SK-MEL-5 (cell line): ENCODE measurements at regions not wholly inside any gene's neighbourhood (a gene's known extent, or its start where the extent isn't known, plus 50 kb on each side); places are given as distances from the start of the nearest gene placed in this dataset.

Source experiments
- DNase-seq: peaks from one replicate; pipeline ENCODE4 v3.0.0-alpha.2; 2016; ENCODE audit warnings: low read depth, low spot score
- in situ Hi-C: cut with HindIII; loops from 2 replicates; pipeline ENCODE4 v1.10.0; 2016; ENCODE audit warnings: low sequenced_read_pairs, high pct_unique_total_duplicates, low pct_unique_long_range_greater_than_20kb

DNA sequence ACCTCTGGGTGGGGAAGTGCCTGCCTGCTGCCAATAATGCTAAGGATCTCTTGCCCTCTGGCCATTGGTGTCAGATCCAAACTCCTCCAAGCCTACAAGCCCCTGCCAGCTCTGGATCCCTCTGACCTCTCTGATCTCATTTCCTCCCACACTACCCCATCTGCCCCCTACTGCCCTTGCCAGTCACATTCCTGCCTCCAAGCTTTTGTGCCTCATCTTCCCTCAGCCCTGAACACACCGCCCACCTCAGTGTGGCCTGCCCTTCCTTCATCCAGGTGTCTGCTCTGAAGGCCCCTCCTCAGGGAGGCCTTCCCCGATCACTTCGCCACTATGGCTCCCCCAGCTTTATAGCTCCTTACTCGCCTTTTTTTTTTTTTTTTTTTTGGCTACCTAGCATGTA is 161.0 kb upstream of the GLI2 start:
- no peak for DNase-seq
- in situ Hi-C loops: no loop called here

DNA sequence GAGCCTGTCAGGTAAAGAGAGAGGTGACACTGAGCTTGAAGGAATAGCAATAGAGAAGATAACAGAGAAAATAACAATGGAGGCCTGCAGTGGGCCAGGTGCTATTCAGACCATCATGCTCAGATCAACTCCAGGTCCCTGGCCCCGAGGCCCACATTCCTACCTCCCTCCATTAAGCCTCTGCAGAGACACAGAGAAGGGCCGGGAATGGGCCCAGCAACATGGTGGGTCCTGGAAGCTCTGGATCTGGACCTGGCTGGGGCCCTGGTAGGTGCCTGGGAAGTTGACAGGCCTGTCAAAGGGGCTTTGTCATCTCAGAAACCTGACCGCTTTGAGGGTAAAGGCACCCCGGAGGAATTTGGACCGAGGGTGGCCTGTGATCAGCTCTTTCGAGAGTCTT is 159.7 kb upstream of the GLI2 start:
- in situ Hi-C loops: no loop called here

DNA sequence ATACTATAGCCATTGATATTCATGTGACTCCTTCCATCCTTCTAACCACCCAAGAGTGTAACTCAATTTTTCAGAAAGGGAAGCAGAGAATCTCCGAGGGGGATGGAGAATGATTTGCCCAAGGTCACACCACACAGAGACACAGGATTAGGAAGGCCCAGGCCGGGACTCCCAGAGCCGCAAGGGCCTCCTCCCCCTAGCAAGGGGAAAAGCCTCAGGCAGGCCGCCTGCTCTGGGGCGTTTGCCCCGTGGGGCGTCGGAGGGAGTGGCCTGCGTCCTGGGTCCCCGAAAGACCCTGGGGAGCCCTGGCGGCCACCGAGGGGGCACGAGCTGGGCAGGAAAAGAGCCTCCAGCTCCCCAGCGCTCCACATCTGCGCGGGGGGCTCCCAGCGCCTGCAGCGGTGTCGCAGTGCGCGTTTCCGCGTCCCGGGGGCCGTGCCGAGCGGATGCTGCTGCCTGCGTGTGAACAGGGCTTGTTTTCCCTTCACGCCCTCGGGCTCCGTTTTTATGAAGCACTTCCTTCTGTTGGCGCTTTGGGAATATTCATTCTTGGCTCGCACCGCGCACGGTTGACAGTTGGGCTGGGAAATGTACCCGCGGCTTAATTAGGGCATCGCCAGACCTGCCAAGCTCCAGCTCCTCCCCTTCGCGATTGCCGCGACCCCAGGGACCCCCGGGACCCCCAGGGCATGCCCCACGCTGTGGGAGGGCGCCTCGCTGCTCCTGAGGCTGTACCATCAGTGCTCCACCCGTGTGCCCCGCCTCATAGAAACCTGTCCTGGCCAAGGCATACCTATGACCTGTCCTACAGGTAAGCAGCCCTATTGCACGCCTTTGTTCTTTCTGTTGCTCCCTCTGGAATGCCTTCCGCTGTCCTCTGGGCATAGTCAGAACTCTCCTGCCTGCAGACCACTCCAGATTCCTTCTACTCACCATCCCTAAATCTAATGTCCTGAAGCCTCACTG is 158.9 kb upstream of the GLI2 start:
- peak; percentile 45 for DNase-seq
- in situ Hi-C loops: no loop called here

More for the DNA sequence above, 159.7 kb upstream of the GLI2 start:
- DNase-seq: no peak

DNA sequence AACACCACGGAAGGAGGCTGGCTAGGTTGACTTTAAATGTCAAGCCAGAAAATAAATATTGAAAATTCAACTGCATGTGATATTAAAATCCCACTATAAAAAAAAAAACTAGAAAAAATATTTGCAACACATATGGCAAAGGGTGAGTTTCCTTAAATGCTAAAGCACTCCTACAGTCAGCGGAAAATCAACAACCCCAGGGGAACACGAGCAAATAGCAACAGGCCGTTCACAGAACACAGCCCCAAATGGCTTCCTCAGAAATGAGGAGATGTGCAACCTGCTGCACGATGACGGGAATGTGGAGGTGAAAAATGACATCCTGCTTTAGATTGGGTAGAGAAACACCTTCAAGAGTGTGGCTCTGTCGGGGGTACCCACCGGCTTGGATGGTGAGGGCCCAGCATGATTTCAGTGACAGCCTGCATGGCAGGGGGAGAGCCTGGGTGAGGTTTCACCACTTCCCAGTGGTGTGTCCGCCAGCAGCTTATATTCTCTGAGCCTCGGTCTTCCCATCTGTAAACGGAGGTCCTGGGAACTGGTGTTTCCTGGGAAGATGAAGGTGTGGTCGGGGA is 157.9 kb upstream of the GLI2 start:
- in situ Hi-C loops: no loop called here
- no peak for DNase-seq

DNA sequence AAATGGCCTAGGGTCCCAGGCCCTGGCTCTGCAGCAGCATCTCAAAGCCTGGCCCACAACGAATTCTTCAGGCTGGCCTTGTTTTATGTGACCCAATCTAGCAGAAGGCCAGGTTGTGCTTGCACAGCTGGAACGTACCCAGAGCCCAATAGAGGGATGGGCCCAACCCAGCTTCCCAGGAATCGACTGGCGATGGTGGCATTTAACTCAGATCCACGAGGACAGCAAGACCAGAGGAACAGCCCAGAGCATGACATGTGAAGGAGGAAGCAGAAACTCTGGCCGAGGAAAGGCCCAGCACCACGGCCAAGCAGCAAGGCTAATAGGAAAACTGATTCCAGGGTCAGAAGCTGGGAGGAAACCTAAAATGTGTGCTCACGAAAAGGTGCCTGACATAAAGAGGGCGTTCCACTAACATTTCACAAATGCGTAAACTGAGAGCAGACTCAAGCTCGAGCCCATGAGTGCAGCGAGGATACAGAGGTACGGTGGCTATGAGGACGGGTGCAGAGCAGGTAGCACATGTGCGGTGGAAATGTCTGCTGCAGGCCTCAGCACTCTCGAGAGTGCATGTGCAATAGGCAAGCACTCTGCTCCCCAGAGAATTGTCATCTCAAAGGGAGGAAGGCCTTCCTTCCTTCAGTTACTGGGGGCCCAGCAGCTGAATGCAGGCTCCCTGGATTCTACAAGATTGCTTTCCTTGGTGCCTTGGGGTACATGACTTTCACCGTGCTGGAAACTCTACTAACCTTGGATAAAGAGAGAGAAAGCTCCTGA is 156.9 kb upstream of the GLI2 start:
- in situ Hi-C loops: no loop called here
- no peak for DNase-seq

DNA sequence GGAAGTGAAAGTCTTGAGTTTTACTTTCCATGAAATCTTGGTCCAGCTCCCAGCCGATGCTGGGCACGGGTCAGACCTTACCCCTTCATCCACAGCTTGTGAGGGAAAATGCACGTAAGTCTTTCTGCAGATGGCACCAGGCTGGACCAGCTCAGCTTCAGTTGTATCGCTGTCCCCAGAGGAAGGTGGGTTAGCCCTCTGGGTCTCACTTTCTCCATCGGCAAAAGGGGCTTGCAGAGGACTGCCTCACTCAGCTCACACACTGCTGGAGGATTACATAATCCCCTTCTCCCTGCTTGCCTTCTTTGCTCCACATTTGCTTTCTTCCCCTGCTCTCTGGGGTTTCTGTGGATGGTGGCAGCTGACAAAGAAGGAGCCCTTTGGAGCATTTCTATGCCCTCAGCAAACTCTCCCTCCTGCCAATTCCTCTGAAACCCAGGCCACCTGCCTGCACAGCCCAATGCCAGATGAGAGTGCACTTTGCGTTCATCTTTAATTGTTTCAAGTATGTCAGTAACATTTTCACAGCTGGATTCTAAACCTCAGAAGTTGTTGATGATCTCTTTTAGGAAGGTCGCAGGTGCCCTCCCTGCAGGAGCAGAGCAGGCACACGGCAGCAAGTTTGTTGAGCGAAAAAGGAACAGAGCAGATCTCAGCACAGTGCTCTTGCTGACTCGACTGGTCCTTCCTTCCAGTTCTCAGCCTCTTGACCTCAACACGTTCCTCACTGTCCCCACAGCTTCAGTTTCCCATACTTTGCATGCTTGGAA is 155.6 kb upstream of the GLI2 start:
- no peak for DNase-seq
- in situ Hi-C loops: no loop called here

DNA sequence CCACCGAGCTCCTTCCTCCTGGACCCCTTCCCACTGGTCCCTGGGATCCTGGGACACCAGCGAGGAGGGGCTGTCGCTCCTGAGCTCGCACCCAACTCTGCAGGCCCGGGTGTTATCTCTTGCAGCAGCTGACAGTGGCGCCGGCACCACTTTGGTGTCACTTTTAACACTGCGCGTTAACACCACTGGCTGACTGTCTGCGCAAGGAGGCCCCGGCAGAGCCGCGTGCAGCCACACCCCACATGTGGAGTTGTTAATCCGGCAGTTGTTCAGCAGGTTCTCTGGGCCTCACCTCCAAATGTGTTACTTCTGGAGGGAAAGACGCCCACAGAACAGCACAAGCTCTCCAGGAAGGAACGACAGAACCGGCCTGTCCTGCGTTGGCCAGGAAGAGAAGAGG is 155.0 kb upstream of the GLI2 start:
- DNase-seq: no peak
- in situ Hi-C loops: no loop called here

DNA sequence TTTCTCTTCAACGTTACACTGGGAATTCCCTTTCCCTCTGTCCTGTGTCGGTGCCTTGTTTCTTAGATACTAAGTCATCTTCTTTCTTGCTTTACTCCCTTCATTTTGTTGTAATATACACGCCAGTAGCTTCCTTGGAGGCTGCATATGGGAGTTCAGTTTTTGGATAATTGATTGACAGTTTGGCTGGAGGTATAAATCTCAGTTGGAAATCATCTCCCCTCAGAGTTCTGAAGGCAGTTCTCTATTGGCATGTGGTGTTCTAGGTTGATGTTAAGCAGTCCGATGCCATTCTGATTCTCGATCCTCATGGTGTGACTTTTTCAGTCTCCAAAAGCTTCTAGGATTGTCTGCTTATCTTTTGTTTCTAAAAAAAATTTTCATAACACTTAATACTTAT is 152.5 kb upstream of the GLI2 start:
- in situ Hi-C loops: no loop called here
- DNase-seq: no peak

DNA sequence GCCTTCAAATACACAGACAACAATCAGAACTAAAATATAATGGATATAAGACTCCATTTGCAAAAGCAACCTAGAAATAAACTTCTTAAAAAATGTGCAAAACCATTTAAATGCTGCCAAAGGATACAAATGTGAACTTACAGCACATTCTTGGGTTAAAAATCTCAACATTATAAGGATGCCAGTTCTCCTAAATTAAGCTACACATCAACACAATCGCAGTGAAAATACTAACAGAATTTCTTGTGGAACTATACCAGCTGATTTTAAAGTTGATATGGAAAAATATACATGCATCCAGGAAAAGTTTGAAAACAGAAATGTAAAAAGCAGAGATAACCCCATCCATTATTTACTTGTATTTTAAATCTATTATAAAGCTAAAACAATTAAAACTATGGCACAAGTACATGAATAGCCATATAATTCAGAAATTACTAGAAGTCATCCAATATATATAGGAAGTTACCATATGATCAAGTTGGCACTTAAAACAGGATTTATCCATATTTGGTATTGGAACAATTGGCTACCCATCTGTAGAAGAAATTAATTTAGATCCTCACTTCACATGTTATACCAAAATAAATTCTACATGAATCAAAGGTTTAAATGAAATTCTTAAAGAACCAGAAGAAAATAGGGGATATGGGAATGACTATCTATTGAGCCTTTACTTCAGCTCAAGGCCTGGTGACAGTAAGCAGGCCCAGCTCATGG is 151.7 kb upstream of the GLI2 start:
- DNase-seq: no peak
- in situ Hi-C loops: no loop called here

DNA sequence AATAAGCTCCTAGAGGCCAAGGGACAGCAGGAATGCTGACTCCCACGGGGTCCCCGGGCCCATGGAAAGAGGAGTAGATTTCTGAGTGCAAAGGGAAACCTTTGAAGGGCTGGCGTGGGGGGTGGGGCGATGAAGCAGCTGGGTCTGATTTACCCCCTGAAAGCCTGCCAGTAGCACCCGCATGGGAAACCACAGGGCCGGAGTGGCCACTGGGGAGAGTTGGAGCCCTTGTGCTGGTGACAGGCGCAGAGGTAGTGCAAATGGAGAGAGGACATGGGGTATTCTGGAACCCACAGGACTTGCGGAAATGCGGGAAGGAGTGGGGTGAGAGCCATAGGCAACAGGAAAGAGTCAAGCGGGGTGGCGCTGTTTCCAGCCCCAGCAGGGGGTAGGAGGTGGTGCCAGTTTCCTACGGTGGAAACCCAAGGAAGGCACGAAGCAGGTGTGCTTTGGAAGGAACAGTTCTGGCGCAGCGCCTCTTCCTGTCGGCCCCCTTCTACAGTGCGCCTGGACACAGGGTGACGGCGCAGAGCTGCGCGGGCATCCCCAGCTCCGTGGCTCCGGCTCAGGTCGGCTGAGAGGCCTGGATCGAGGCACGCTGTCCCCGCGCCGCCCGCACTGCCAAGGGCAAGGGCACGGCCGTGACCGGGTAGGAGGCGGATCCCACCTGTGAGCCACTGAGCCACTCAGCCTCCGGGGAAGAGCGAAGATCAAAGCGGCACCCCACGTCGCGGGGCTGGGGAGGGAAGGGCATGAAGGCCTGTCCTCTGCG is 149.0 kb upstream of the GLI2 start:
- DNase-seq: no peak
- in situ Hi-C loops: no loop called here

DNA sequence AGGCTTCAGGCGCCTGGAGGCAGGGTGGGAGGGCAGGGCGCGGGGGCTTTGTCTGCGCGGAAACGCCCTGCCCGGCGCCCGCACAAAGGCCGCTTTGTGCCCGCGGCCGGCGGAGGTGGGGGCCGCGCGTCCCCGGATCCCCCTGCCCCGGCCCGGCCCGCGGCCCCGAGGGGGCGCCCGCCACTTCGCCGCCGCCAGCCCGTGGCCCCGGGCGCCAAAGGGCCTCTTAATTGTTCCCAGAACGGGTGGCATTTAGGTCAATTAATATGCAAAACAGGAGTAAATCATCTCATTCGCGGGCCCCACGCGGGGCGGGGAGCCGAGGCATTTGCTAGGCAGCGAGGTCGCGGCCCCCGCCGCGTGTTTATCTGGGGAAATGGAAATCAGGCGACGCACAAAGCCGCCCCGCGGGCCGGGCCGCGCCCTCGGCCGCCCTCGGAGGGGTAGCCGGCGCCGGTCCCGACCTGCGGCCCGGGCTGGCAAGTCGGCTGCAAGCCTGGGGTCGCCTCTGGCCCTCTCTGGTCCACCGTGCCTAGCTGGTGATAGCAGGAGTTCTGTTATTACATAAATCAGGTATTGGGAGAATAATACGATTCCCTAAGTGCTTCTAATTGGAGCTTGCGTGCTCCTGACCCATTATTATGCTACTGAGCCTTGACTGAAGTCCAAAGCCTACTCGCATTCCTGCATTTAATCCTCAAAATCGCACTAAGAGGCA is 148.2 kb upstream of the GLI2 start:
- no peak for DNase-seq
- in situ Hi-C loops: no loop called here

DNA sequence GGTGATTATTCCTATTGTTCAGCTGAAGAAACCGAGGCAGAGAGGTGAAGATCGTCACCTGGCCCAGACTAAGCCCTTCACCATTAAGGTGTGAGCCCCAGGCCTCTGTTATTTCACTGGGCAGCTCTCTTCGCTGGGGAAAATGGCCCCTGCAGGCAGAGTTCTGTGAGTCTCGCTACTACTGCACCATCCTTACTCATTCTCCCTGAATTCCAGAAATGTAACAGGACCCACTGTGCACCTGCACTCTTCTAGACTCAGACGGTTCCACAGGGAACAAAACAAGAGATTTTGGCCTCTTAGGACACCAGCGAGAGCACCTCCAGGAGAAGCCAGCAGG is 147.7 kb upstream of the GLI2 start:
- DNase-seq: no peak
- in situ Hi-C loops: no loop called here

DNA sequence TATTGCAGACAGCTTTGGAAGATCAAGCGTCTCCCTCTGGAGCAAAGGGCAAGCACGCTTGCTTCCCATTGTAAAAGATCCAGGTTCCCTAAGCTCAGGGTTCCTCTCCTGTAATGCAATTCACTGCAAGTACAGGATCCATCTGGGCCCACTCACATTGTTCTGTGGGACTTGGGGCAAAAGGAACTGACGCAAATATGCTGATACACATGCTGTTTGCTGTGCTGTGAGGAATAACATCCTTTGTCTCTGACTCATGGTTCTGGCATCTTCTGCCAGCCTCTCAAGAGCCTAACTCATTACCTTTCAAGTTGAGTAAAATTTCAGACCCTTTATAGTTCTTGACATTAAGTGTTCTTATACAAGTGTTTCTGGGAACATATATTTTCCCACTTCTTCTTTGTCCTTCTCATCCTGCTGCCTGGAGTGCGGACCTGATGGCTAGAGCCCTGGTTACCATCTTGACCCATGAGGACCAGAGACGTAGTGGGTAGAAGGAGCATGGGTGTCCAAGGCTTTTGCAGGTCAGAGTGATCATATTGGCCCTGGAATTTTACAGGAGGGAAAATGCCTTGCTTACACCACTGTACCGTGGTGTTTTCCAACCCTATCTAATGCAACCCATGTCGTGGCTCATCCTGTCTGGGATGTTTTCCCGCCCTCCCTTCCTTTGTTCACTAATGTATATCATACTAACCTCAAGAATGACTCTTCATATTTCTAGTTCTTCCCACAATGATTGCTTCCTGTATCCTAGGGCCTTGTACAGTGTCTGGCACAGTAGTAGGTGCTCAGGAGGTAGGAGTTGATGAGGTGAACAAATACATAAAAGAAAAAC is 145.7 kb upstream of the GLI2 start:
- no peak for DNase-seq
- in situ Hi-C loops: no loop called here

DNA sequence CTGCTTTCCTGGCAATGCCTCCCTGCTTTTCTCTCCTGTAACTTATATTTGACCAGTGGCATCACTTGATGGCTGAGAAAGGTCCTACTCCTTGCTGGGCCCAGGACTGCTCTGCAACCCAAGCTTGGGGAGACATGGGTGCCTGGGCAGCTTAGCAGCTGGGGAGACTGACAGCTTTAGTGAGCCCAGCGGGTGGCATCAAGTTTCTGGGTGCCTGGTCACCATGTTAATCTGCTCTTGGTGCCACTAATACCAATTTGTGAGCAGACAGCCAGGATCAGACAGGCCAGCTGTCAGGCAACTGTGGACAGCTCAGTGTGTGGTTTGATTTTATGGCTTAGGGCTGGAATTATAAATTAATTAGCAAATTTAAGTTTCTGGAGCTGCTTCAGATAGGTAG is 144.8 kb upstream of the GLI2 start:
- no peak for DNase-seq
- in situ Hi-C loops: no loop called here

DNA sequence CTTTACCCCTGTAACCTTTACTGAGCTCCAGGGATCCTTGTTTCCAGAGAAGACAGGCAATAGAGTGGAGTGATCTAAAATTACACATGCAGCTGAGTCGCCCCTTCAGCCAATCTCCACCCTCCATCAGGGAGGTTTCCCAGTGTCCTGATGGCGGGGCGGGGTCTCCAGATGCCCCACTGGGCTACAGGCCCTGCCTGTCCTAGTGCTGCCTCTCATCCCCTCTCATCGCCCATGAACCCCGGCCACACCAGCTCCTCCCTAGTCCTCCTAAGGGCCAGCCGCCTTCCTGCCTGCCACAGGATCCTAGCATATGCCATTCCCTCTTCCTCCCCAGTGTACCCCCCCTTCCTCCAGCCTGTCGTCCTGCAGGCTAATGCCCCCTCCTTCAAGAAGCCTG is 144.1 kb upstream of the GLI2 start:
- DNase-seq: no peak
- in situ Hi-C loops: no loop called here
